HG03342 (cell line): ENCODE measurements at regions not wholly inside any gene's neighbourhood (a gene's known extent, or its start where the extent isn't known, plus 50 kb on each side); places are given as distances from the start of the nearest gene placed in this dataset.
"Not testable (repeated sequence)": the region's sequence is repeated elsewhere in the genome, so short reads cannot be mapped to it uniquely, and the experiment has no call there.

Experiments used
- ATAC-seq: cut with Tn5 transposase; IDR thresholded peaks from one replicate; pipeline ENCODE4 v1.9.1; 2021; ENCODE audit warnings: mild to moderate bottlenecking, moderate library complexity; ENCODE audit not compliant: unreplicated experiment

GRCh38 chr9:93879662-93880407 is 75.3 kb downstream of the BARX1 start:
- not testable (repeated sequence) for ATAC-seq

- no peak for ATAC-seq
Measured at GRCh38 chr9:93875330-93875729, 79.8 kb downstream of the BARX1 start.

- ATAC-seq = no peak
Measured at GRCh38 chr9:93874242-93874641, 80.9 kb downstream of the BARX1 start.

GRCh38 chr9:93871286-93871685 is 83.9 kb downstream of the BARX1 start:
- ATAC-seq = no peak

- ATAC-seq = no peak
Measured at GRCh38 chr9:93869863-93870262, 85.3 kb downstream of the BARX1 start.

GRCh38 chr9:93869088-93869487 is 86.1 kb downstream of the BARX1 start:
- no peak for ATAC-seq

GRCh38 chr9:93865716-93866115 is 89.4 kb downstream of the BARX1 start:
- no peak for ATAC-seq

GRCh38 chr9:93865245-93865644 is 89.9 kb downstream of the BARX1 start:
- no peak for ATAC-seq

- ATAC-seq = no peak
Measured at GRCh38 chr9:93864840-93865239, 90.3 kb downstream of the BARX1 start.

- ATAC-seq = no peak
Measured at GRCh38 chr9:93864032-93864431, 91.1 kb downstream of the BARX1 start.

- ATAC-seq = no peak
Measured at GRCh38 chr9:93862877-93863545, 92.1 kb downstream of the BARX1 start.

GRCh38 chr9:93861736-93862358 is 93.3 kb downstream of the BARX1 start:
- no peak for ATAC-seq

- ATAC-seq = no peak
Measured at GRCh38 chr9:93860694-93861658, 94.2 kb downstream of the BARX1 start.

GRCh38 chr9:93859431-93860215 is 95.5 kb downstream of the BARX1 start:
- no peak for ATAC-seq

GRCh38 chr9:93857528-93857927 is 97.6 kb downstream of the BARX1 start:
- ATAC-seq = no peak

- ATAC-seq = no peak
Measured at GRCh38 chr9:93852728-93853127, 102.4 kb downstream of the BARX1 start.

GRCh38 chr9:93846349-93846748 is 108.8 kb downstream of the BARX1 start:
- no peak for ATAC-seq

GRCh38 chr9:93843396-93843795 is 111.8 kb downstream of the BARX1 start:
- no peak for ATAC-seq

- ATAC-seq = no peak
Measured at GRCh38 chr9:93830606-93831005, 124.5 kb downstream of the BARX1 start.

- no peak for ATAC-seq
Measured at GRCh38 chr9:93830012-93830596, 125.1 kb downstream of the BARX1 start.
